ENCODE measurements at regions not wholly inside any gene's neighbourhood (a gene's known extent, or its start where the extent isn't known, plus 50 kb on each side); places are given as distances from the start of the nearest gene placed in this dataset.
"Not testable (repeated sequence)": the region's sequence is repeated elsewhere in the genome, so short reads cannot be mapped to it uniquely, and the experiment has no call there.

- ATAC-seq (ENCODE audit: low FRiP score) (no peak), DNase-seq (ENCODE audit: low spot score) (no peak)
- no peak for TF ChIP-seq CTCF (IDR thresholded peaks at IDR 0.05)
Measured at GRCh38 chr16:62732092-62732491, 695.9 kb upstream of the CDH8 start.

GRCh38 chr16:62724670-62725269 lies 688.5 kb upstream of the CDH8 start:
- not testable (repeated sequence) for ATAC-seq (ENCODE audit: low FRiP score); DNase-seq (ENCODE audit: low spot score)

GRCh38 chr16:62720651-62721050 lies 684.4 kb upstream of the CDH8 start:
- no peak for DNase-seq (ENCODE audit: low spot score)
- ATAC-seq (ENCODE audit: low FRiP score): no peak
- TF ChIP-seq CTCF (IDR thresholded peaks at IDR 0.05): no peak

GRCh38 chr16:62717026-62717425 lies 680.8 kb upstream of the CDH8 start:
- no peak for ATAC-seq (ENCODE audit: low FRiP score)
- DNase-seq (ENCODE audit: low spot score): no peak
- no peak for TF ChIP-seq CTCF (IDR thresholded peaks at IDR 0.05)

GRCh38 chr16:62715701-62716100 lies 679.5 kb upstream of the CDH8 start:
- DNase-seq (ENCODE audit: low spot score) (no peak), ATAC-seq (ENCODE audit: low FRiP score) (no peak)
- no peak for TF ChIP-seq CTCF (IDR thresholded peaks at IDR 0.05)

- DNase-seq (ENCODE audit: low spot score) (no peak), ATAC-seq (ENCODE audit: low FRiP score) (no peak)
- TF ChIP-seq CTCF (IDR thresholded peaks at IDR 0.05): no peak
Measured at GRCh38 chr16:62712566-62712965, 676.3 kb upstream of the CDH8 start.

GRCh38 chr16:62711797-62712196 lies 675.6 kb upstream of the CDH8 start:
- DNase-seq (ENCODE audit: low spot score) (no peak), ATAC-seq (ENCODE audit: low FRiP score) (no peak)
- no peak for TF ChIP-seq CTCF (IDR thresholded peaks at IDR 0.05)

GRCh38 chr16:62709794-62710193 lies 673.6 kb upstream of the CDH8 start:
- TF ChIP-seq CTCF (IDR thresholded peaks at IDR 0.05): no peak
- ATAC-seq (ENCODE audit: low FRiP score): no peak
- no peak for DNase-seq (ENCODE audit: low spot score)

Data from omental fat pad (tissue), 3 donors.